GM12873 (cell line): ENCODE measurements at regions not wholly inside any gene's neighbourhood (a gene's known extent, or its start where the extent isn't known, plus 50 kb on each side); places are given as distances from the start of the nearest gene placed in this dataset.

Experiments used
- CTCF ChIP-seq: IDR thresholded peaks from 2 replicates; pipeline ENCODE4 v1.5.1; 2012; ENCODE audit warnings: low read depth, mild to moderate bottlenecking, moderate library complexity, low read length, control low read depth; ENCODE audit not compliant: insufficient read depth; ENCODE audit errors: missing control alignments

- no peak for TF ChIP-seq CTCF
Measured at GRCh38 chr5:168120401-168121137, 170.9 kb upstream of the WWC1 start.

- no peak for TF ChIP-seq CTCF
Measured at GRCh38 chr5:168121138-168121494, 170.3 kb upstream of the WWC1 start.

- no peak for TF ChIP-seq CTCF
Measured at GRCh38 chr5:168123631-168124528, 167.6 kb upstream of the WWC1 start.

GRCh38 chr5:168125445-168126199 lies 165.8 kb upstream of the WWC1 start:
- no peak for TF ChIP-seq CTCF

GRCh38 chr5:168126606-168127005 lies 164.8 kb upstream of the WWC1 start:
- TF ChIP-seq CTCF, result no peak

GRCh38 chr5:168128111-168128510 lies 163.3 kb upstream of the WWC1 start:
- no peak for TF ChIP-seq CTCF

GRCh38 chr5:168128557-168128956 lies 162.9 kb upstream of the WWC1 start:
- TF ChIP-seq CTCF, result no peak
